Large intestine (tissue), 3 donors: ENCODE measurements at regions not wholly inside any gene's neighbourhood (a gene's known extent, or its start where the extent isn't known, plus 50 kb on each side); places are given as distances from the start of the nearest gene placed in this dataset.
"Not testable (repeated sequence)": the region's sequence is repeated elsewhere in the genome, so short reads cannot be mapped to it uniquely, and the experiment has no call there.

ENCODE experiments used
- DNase-seq, 2 donors: peaks; one replicate each; pipeline versions ENCODE4 v3.0.0 to v3.0.0-alpha.2; 2013
- H3K27ac ChIP-seq: one replicate; pipeline ENCODE4 v1.5.1; 2013; ENCODE audit warnings: low read length
- H3K27me3 ChIP-seq: 2 replicates; pipeline ENCODE4 v1.6.1; 2013; ENCODE audit warnings: low read length; ENCODE audit not compliant: control insufficient read depth, insufficient read depth
- H3K36me3 ChIP-seq: 2 replicates; pipeline ENCODE4 v1.6.1; 2013; ENCODE audit warnings: low read length; ENCODE audit not compliant: control insufficient read depth, insufficient read depth
- H3K4me1 ChIP-seq: one replicate; pipeline ENCODE4 v1.6.1; 2013; ENCODE audit warnings: low read length; ENCODE audit not compliant: control insufficient read depth, insufficient read depth
- H3K4me3 ChIP-seq: one replicate; pipeline ENCODE4 v1.5.1; 2013; ENCODE audit warnings: low read length
- H3K9me3 ChIP-seq: one replicate; pipeline ENCODE4 v1.6.1; 2013; ENCODE audit warnings: mild to moderate bottlenecking, low read depth, low read length, moderate library complexity; ENCODE audit not compliant: control insufficient read depth
- WGBS: methylation state at CpG from one replicate; pipeline ENCODE4 v1.1.5; 2013; ENCODE audit warnings: low lambda C conversion rate; ENCODE audit not compliant: insufficient coverage; 5-methylcytosine and 5-hydroxymethylcytosine counted together

GRCh38 chr9:95680306-95680705, 163.5 kb upstream of the PTCH1 start:
- not testable (repeated sequence) for H3K27me3 ChIP-seq, H3K4me1 ChIP-seq, H3K4me3 ChIP-seq, H3K27ac ChIP-seq, H3K36me3 ChIP-seq, DNase-seq
- H3K9me3 ChIP-seq: peaks cover 14% of the 10 kb centered on the region
- WGBS: no CpG with 5 or more reads among the region's 26 CpGs

- no peak overlapping the region for H3K27ac ChIP-seq
- no peaks in the 10 kb centered on the region for H3K4me1 ChIP-seq
- no peaks in the 10 kb centered on the region for H3K27me3 ChIP-seq
- no peaks in the 10 kb centered on the region for H3K36me3 ChIP-seq
- no peak for DNase-seq
- no CpG with 5 or more reads among the region's 8 CpGs for WGBS
- no peak overlapping the region for H3K4me3 ChIP-seq
- H3K9me3 ChIP-seq: peaks cover 14% of the 10 kb centered on the region
Measured at GRCh38 chr9:95679874-95680273, 163.1 kb upstream of the PTCH1 start.

- no peak overlapping the region for H3K27ac ChIP-seq
- no peak for DNase-seq
- peaks cover 14% of the 10 kb centered on the region for H3K9me3 ChIP-seq
- no CpG with 5 or more reads among the region's 2 CpGs for WGBS
- H3K4me3 ChIP-seq: no peak overlapping the region
- no peaks in the 10 kb centered on the region for H3K4me1 ChIP-seq
- H3K27me3 ChIP-seq: no peaks in the 10 kb centered on the region
- no peaks in the 10 kb centered on the region for H3K36me3 ChIP-seq
Measured at GRCh38 chr9:95678759-95679158, 162.0 kb upstream of the PTCH1 start.

GRCh38 chr9:95670122-95670521, 153.4 kb upstream of the PTCH1 start:
- DNase-seq: no peak
- H3K4me3 ChIP-seq: no peak overlapping the region
- WGBS: no CpG with 5 or more reads among the region's 15 CpGs
- no peak overlapping the region for H3K27ac ChIP-seq
- no peaks in the 10 kb centered on the region for H3K4me1 ChIP-seq
- no peaks in the 10 kb centered on the region for H3K27me3 ChIP-seq
- H3K9me3 ChIP-seq: no peaks in the 10 kb centered on the region
- H3K36me3 ChIP-seq: no peaks in the 10 kb centered on the region

- Histone ChIP-seq H3K27me3 (no peaks in the 10 kb centered on the region), H3K4me3 (no peak overlapping the region), H3K4me1 (no peaks in the 10 kb centered on the region), H3K27ac (no peak overlapping the region), H3K9me3 (no peaks in the 10 kb centered on the region), H3K36me3 (no peaks in the 10 kb centered on the region)
- no CpG with 5 or more reads among the region's 7 CpGs for WGBS
- DNase-seq: no peak
Measured at GRCh38 chr9:95669253-95669652, 152.5 kb upstream of the PTCH1 start.

GRCh38 chr9:95667789-95668188, 151.0 kb upstream of the PTCH1 start:
- 57% methylated on average over 2 of the region's 2 CpGs for WGBS
- H3K4me3 ChIP-seq: no peak overlapping the region

GRCh38 chr9:95666785-95667155, 150.0 kb upstream of the PTCH1 start:
- H3K9me3 ChIP-seq: no peaks in the 10 kb centered on the region
- H3K27ac ChIP-seq: no peak overlapping the region
- no peaks in the 10 kb centered on the region for H3K4me1 ChIP-seq
- no CpG with 5 or more reads among the region's 4 CpGs for WGBS
- H3K27me3 ChIP-seq: no peaks in the 10 kb centered on the region
- no peak overlapping the region for H3K4me3 ChIP-seq
- DNase-seq: no peak
- no peaks in the 10 kb centered on the region for H3K36me3 ChIP-seq

More at GRCh38 chr9:95667789-95668188, 151.0 kb upstream of the PTCH1 start:
- Histone ChIP-seq H3K27ac (no peak overlapping the region), H3K9me3 (no peaks in the 10 kb centered on the region), H3K4me1 (no peaks in the 10 kb centered on the region), H3K36me3 (no peaks in the 10 kb centered on the region), H3K27me3 (no peaks in the 10 kb centered on the region)
- DNase-seq: no peak

GRCh38 chr9:95666096-95666784, 149.5 kb upstream of the PTCH1 start:
- Histone ChIP-seq H3K4me3 (no peak overlapping the region), H3K9me3 (no peaks in the 10 kb centered on the region), H3K36me3 (no peaks in the 10 kb centered on the region), H3K27ac (no peak overlapping the region), H3K27me3 (no peaks in the 10 kb centered on the region), H3K4me1 (no peaks in the 10 kb centered on the region)
- WGBS: no CpG with 5 or more reads among the region's 13 CpGs
- no peak for DNase-seq

- no peaks in the 10 kb centered on the region for H3K4me1 ChIP-seq
- no peak for DNase-seq
- no peak overlapping the region for H3K4me3 ChIP-seq
- 86% methylated on average over 2 of the region's 2 CpGs for WGBS
- no peaks in the 10 kb centered on the region for H3K27me3 ChIP-seq
- no peaks in the 10 kb centered on the region for H3K9me3 ChIP-seq
- H3K27ac ChIP-seq: no peak overlapping the region
- no peaks in the 10 kb centered on the region for H3K36me3 ChIP-seq
Measured at GRCh38 chr9:95653246-95653645, 136.5 kb upstream of the PTCH1 start.

- DNase-seq: no peak
- Histone ChIP-seq H3K27me3 (no peaks in the 10 kb centered on the region), H3K4me1 (no peaks in the 10 kb centered on the region), H3K4me3 (no peak overlapping the region), H3K27ac (no peak overlapping the region), H3K9me3 (no peaks in the 10 kb centered on the region), H3K36me3 (no peaks in the 10 kb centered on the region)
- no CpG with 5 or more reads among the region's 3 CpGs for WGBS
Measured at GRCh38 chr9:95650720-95651119, 133.9 kb upstream of the PTCH1 start.

GRCh38 chr9:95649801-95650213, 133.0 kb upstream of the PTCH1 start:
- Histone ChIP-seq H3K27me3 (no peaks in the 10 kb centered on the region), H3K4me1 (no peaks in the 10 kb centered on the region), H3K4me3 (no peak overlapping the region), H3K9me3 (no peaks in the 10 kb centered on the region), H3K36me3 (no peaks in the 10 kb centered on the region), H3K27ac (no peak overlapping the region)
- 100% methylated on average over 3 of the region's 8 CpGs for WGBS
- DNase-seq: no peak
